ENCODE measurements at regions not wholly inside any gene's neighbourhood (a gene's known extent, or its start where the extent isn't known, plus 50 kb on each side); places are given as distances from the start of the nearest gene placed in this dataset.

DNA sequence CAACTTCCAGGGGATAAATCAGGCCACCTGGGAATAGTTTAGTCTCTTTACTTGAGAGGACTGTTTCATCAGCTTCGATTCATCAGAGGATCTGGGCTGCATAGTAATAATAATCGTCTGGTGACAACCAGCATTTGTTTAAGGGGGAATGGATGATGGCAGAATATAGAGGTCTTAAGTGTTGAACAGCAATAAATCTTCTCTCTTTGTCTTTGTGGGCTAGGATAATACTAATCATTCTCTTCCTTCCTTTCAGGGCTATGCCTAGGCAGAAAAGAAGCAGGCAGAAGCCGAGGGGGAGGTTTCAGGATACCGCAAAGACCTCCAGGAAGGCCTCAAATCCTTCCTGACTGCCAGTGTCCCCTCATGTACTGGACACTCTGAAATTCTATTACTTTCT, 150.4 kb upstream of the GAREM1 start:
- intact Hi-C loops (cut with DNase I, micrococcal nuclease), result no loop called here
- DNase-seq (no peak), ATAC-seq (no peak)

DNA sequence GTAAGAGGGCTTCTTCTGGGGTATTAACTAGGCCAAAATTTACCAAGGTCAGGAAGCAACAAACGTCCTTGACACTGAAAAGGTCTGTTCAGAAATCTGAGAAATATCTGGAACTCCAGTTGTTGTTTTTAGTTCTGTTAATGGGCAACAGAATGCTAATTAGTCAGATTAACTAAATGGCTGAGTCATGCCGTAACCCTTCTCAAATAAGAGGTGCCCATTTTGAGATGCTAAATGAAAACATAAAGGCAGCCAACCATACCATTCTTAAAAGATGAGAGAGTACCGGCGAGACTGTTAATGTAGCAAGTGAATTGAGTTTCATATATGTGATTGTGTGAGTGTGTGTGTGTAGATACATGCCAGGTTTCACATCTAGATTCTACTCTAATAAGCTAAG, 147.9 kb upstream of the GAREM1 start:
- ATAC-seq, result no peak
- DNase-seq, result no peak
- intact Hi-C loops (cut with DNase I, micrococcal nuclease), result no loop called here

GRCh38 chr18:32613821-32614220, 143.1 kb upstream of the GAREM1 start:
- no peak for ATAC-seq

DNA sequence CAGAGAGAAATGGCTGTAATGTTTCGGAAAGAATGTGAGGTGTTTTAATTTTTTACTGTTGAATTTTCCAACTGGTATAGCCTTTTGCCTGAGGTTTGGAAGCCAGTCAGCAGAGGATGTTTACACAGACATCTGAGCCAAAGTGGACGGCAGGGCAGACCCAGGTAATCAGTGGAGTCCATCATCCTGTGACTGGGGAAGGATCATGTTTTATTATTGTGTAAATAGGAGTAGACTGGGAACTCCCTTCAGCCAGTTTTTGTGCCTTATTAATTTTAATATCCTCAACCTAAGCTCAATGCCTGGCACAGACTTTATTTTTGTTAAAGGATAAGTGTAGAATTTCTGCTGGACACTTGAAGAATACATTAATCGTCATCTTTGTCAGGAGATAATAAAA, 142.0 kb upstream of the GAREM1 start:
- DNase-seq (no peak), ATAC-seq (peak; percentile 63)
- intact Hi-C loops (cut with DNase I, micrococcal nuclease), result no loop called here

More at GRCh38 chr18:32613821-32614220, 143.1 kb upstream of the GAREM1 start:
- no peak for DNase-seq
- intact Hi-C loops (cut with DNase I, micrococcal nuclease), result no loop called here

DNA sequence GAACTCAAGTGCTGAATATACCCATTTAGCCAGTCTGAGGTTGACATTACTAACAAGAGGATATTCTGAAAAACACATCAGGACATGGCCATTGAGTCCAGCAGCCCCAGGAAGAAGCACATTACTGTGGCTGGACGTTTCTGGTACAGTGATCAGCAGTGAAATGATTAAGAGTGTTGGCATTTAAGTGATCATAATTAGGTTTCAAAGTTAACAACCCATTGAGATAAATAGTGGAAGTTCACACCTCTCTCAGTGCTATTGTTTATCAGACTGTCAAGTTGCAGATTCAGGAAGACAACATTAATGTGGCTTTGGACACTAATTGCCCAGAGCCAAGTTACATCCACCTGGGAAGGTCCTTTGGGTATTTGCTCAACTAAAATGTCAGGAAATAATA, 139.5 kb upstream of the GAREM1 start:
- intact Hi-C loops (cut with DNase I, micrococcal nuclease), result no loop called here

DNA sequence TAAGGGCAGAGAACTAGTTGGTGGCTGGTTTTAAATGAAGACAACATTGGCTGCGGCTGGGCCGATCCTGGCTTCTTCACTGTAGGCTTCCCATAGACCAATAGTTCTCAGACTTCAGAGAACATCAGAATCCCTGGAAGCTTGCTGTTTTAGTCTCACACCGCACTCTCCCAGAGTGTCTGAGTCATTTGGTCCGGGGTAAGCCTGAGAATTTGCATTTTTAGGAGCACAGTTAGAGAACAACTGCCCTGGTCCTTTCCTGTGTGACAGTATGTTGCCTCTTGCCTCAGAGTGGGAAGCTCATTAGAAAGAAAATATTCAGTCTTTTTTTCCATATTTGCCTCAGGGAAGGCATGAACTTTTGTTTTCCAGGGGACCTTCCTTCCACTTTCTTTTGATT, 137.1 kb upstream of the GAREM1 start:
- intact Hi-C loops (cut with DNase I, micrococcal nuclease), result no loop called here
- ATAC-seq (no peak), DNase-seq (no peak)

More for the DNA sequence above, 139.5 kb upstream of the GAREM1 start:
- DNase-seq (no peak), ATAC-seq (no peak)

GRCh38 chr18:32598144-32598543, 127.5 kb upstream of the GAREM1 start:
- ATAC-seq, result no peak
- DNase-seq, result no peak

DNA sequence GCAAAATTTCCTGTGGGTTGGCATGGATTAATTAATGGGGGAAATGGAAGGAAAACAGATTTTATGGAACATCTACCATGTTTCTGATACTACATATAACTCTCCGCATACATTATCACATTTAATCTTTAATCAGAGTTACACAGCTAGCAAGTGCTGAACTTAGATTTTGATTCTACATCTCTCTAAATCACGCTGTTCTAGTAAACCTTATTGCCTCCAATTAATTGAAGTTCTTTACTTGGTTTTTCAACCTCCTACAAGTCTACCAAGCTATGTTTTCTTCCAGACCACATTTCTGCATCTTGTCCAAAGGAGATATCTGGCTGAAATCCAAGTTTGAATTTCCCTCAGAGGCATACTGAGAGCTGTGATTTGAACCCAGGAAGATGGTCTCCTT, 125.8 kb upstream of the GAREM1 start:
- DNase-seq (no peak), ATAC-seq (no peak)
- intact Hi-C loops (cut with DNase I, micrococcal nuclease), result no loop called here

More at GRCh38 chr18:32598144-32598543, 127.5 kb upstream of the GAREM1 start:
- intact Hi-C loops (cut with DNase I, micrococcal nuclease), result no loop called here

GRCh38 chr18:32595832-32596231, 125.2 kb upstream of the GAREM1 start:
- ATAC-seq (no peak), DNase-seq (no peak)
- intact Hi-C loops (cut with DNase I, micrococcal nuclease), result no loop called here

DNA sequence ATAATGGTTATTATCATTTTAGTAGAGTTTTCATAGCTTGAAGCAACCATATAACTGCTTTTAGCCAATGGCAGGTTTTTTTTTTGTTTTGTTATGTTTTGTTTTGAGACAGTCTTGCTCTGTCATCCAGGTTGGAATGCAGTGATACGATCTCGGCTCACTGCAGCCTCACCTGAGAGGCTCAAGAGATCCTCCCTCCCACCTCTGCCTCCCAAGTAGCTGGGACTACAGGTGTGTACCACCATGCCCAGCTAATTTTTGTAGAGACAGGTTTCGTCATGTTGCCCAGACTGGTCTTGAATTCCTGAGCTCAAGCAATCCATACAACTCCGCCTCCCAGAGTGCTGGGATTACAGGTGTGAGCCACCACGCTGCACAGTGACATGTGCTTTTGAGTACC, 117.5 kb upstream of the GAREM1 start:
- ATAC-seq (no peak), DNase-seq (no peak)
- intact Hi-C loops (cut with DNase I, micrococcal nuclease), result no loop called here

DNA sequence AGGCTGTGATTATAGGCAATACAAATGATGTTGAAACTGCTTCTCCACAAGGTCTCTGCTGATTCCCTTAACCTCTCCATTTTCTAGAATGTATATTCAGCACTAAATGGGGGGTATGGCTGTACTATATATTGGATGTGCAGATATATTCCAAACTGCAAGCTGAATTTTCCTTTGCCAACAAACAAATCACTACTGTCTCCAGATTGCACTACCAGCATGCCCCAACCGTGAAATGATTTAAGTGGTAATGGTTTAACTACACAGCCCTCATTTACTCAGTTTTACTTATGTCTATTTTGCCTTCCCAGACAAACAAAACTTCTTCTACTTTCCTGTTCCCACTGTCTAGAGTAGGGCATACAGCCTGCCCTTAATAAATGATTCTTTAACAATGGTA, 112.7 kb upstream of the GAREM1 start:
- intact Hi-C loops (cut with DNase I, micrococcal nuclease), result no loop called here
- ATAC-seq, result no peak
- no peak for DNase-seq

DNA sequence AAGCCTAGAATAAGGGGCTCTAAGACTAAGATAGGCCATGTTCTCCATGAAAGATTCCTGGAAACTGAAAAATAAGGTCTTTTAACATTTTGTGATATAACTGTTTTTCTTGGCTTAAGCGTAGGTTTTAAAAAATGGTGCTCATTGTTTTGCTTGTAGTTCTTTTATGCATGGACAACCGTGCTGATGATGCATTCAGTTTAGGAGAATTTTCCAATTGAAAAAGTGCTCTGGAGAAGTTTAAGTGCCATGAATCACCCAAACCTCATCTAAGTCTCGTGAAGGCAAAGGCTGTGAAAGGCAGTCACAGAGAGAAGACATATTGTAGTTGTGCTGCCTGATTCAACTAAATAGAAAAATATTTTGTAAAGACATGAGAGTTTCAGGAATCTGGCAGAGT, 111.8 kb upstream of the GAREM1 start:
- DNase-seq, result no peak
- intact Hi-C loops (cut with DNase I, micrococcal nuclease), result no loop called here
- no peak for ATAC-seq

DNA sequence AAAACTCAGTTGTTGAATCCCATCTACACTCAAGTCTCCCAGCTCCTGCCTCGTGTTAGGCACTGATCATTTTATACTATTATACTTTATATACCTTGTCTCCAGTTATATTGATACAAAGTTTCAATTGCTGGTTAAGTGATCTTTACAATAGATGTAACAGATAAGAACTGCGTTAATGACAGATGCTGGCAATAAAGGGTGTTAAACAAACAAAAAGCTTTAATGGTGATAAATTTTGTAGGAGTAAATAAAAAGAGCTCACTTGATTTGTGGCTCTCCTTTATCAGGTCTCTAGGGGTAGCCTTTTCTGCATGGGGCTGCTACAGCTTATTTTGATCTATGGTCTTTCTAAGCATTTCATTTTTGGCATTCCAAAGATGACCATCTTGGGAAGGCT, 106.9 kb upstream of the GAREM1 start:
- ATAC-seq (no peak), DNase-seq (no peak)
- intact Hi-C loops (cut with DNase I, micrococcal nuclease), result no loop called here

DNA sequence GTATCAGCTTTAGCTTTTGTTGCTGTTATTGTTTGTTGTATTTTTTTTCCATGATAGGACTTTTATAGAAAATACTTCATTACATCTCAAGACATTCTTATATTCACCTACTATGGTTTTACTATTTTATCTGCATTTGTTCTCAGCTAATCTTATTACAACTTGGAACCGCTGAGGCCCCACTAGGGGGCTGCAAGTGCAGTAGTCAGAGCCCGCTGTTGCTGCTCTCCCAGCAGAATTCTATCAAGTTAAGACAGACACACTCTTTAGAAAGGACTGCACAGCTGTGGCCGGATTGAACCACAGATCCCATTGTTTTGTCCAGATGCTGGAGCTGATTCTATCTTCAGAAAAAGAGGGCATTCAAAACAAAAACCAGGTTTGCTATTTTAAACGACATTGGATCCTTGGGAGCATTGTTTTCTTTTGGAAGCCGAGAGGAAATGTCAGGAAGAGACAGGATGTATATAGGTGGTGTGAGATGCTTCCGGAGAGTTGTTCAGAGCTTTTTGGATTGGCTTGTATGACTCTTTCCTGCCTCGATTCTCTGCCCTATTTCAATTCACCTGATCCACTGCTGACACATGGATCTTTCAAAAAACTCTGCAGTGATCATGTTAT, 105.7 kb upstream of the GAREM1 start:
- intact Hi-C loops (cut with DNase I, micrococcal nuclease), result no loop called here
- no peak for DNase-seq
- no peak for ATAC-seq

DNA sequence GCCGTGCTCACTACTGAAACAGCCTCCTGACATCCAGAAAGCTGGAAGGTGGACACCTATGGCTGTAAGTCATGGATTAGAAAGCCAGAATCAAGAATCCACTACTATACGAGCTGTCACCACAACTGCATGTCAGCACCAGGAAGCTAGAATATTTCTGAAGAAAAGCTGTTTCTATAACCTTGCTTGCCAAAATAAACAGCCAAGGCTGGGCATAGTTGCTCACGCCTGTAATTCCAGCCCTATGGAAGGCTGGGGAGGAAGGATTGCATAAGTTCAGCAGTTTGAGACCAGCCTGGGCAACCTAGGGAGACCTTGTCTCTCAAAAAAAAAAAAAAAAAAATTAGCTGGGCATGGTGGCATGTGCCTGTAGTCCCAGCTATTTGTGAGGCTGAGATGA, 96.3 kb upstream of the GAREM1 start:
- peak; percentile 50 for ATAC-seq
- no peak for DNase-seq

GRCh38 chr18:32553640-32554365, 83.1 kb upstream of the GAREM1 start:
- ATAC-seq (no peak), DNase-seq (no peak)
- intact Hi-C loops (cut with DNase I, micrococcal nuclease), result loop anchor here (2.0 to 10.0 kb wide), 3 partner anchors 282 to 399 kb away; no protein-coding TSS in a partner anchor

More for the DNA sequence above, 96.3 kb upstream of the GAREM1 start:
- intact Hi-C loops (cut with DNase I, micrococcal nuclease), result no loop called here

- intact Hi-C loops (cut with DNase I, micrococcal nuclease), result loop anchor here (2.0 to 10.0 kb wide), 3 partner anchors 281 to 398 kb away; no protein-coding TSS in a partner anchor
- no peak for ATAC-seq
- DNase-seq, result no peak
These were observed 82.5 kb upstream of the GAREM1 start for GRCh38 chr18:32553174-32553573.

- ATAC-seq, result peak; percentile 88
- peak; percentile 56 to 60 for DNase-seq
- intact Hi-C loops (cut with DNase I, micrococcal nuclease), result loop anchor here (2.0 to 10.0 kb wide), 3 partner anchors 280 to 398 kb away; no protein-coding TSS in a partner anchor
These were observed 81.8 kb upstream of the GAREM1 start for GRCh38 chr18:32552421-32553030.

DNA sequence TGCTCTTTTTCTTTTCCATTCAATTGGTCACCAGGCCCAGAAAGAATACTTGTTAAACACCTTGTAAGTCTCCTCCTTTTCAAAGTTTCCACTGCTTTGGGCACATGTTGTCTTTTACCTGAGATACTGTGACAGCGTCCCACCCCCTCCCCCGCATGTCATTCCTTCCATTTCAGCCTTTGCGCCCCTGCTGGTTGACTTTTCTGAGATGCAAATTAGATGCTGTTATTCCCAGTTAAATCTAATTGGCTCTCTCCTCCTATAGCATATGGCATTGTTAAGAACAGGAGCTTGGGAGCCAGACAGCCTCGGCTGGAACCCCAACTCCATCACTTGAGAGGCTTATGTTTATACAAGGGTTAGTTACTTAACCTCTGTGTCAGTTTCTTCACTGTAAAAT, 80.3 kb upstream of the GAREM1 start:
- intact Hi-C loops (cut with DNase I, micrococcal nuclease), result loop anchor here (5.0 to 10.0 kb wide), 2 partner anchors 279 to 396 kb away; no protein-coding TSS in a partner anchor
- ATAC-seq (no peak), DNase-seq (no peak)
